KMS-11 (cell line): ENCODE measurements at regions not wholly inside any gene's neighbourhood (a gene's known extent, or its start where the extent isn't known, plus 50 kb on each side); places are given as distances from the start of the nearest gene placed in this dataset.

Source experiments
- H2AFZ ChIP-seq: fragments of 200-600 bp; sonication (generic); 2 replicates; pipeline ENCODE4 v1.6.1; 2016; ENCODE audit warnings: antibody characterized with exemption, mixed run types, low read depth
- H3K27ac ChIP-seq: fragments of 200-600 bp; sonication (generic); 2 replicates; pipeline ENCODE4 v1.6.1; 2016; ENCODE audit warnings: mild to moderate bottlenecking, mixed run types
- H3K27me3 ChIP-seq: fragments of 200-600 bp; sonication (generic); 2 replicates; pipeline ENCODE4 v1.6.1; 2017; ENCODE audit warnings: mild to moderate bottlenecking, low read depth, mixed run types, moderate library complexity; ENCODE audit not compliant: insufficient read depth
- H3K36me3 ChIP-seq: fragments of 200-600 bp; sonication (generic); 2 replicates; pipeline ENCODE4 v1.6.1; 2017; ENCODE audit warnings: mild to moderate bottlenecking, mixed run types; ENCODE audit not compliant: insufficient read depth
- H3K4me1 ChIP-seq: fragments of 200-600 bp; sonication (generic); 2 replicates; pipeline ENCODE4 v1.6.1; 2016; ENCODE audit warnings: mild to moderate bottlenecking, low read depth, mixed run types; ENCODE audit not compliant: poor library complexity, severe bottlenecking
- H3K4me2 ChIP-seq: fragments of 200-600 bp; sonication (generic); 2 replicates; pipeline ENCODE4 v1.7.0; 2016; ENCODE audit warnings: mild to moderate bottlenecking, mixed run types
- H3K4me3 ChIP-seq: fragments of 200-600 bp; sonication (generic); IDR thresholded peaks from 2 replicates; pipeline ENCODE4 v1.6.1; 2017; ENCODE audit warnings: low read depth, low read length, mixed read lengths; ENCODE audit not compliant: insufficient read depth
- H3K79me2 ChIP-seq: fragments of 200-600 bp; sonication (generic); 2 replicates; pipeline ENCODE4 v1.6.1; 2016; ENCODE audit warnings: low read depth, mixed run types; ENCODE audit not compliant: insufficient read depth
- H3K9ac ChIP-seq: fragments of 200-600 bp; sonication (generic); 2 replicates; pipeline ENCODE4 v1.6.1; 2016; ENCODE audit warnings: mild to moderate bottlenecking, mixed run types
- H4K20me1 ChIP-seq: fragments of 200-600 bp; sonication (generic); 2 replicates; pipeline ENCODE4 v1.6.1; 2016; ENCODE audit warnings: mild to moderate bottlenecking, mixed run types; ENCODE audit not compliant: insufficient read depth
- CTCF ChIP-seq: fragments of 200-600 bp; sonication (generic); conservative IDR thresholded peaks from 2 replicates; pipeline ENCODE4 v1.6.1; 2017; ENCODE audit warnings: low read depth, mild to moderate bottlenecking, antibody characterized with exemption, low read length, moderate library complexity, mixed read lengths

- Histone ChIP-seq H3K27ac (no peak overlapping the region), H4K20me1 (no peaks in the 10 kb centered on the region), H3K9ac (no peak overlapping the region), H3K4me3 (no peak overlapping the region), H3K27me3 (no peaks in the 10 kb centered on the region), H2AFZ (no peak overlapping the region), H3K4me2 (no peak overlapping the region), H3K79me2 (no peaks in the 10 kb centered on the region), H3K36me3 (no peaks in the 10 kb centered on the region), H3K4me1 (no peaks in the 10 kb centered on the region)
- no peak for TF ChIP-seq CTCF
These were observed 811.0 kb upstream of the ALCAM start for GRCh38 chr3:104555728-104556127.

DNA sequence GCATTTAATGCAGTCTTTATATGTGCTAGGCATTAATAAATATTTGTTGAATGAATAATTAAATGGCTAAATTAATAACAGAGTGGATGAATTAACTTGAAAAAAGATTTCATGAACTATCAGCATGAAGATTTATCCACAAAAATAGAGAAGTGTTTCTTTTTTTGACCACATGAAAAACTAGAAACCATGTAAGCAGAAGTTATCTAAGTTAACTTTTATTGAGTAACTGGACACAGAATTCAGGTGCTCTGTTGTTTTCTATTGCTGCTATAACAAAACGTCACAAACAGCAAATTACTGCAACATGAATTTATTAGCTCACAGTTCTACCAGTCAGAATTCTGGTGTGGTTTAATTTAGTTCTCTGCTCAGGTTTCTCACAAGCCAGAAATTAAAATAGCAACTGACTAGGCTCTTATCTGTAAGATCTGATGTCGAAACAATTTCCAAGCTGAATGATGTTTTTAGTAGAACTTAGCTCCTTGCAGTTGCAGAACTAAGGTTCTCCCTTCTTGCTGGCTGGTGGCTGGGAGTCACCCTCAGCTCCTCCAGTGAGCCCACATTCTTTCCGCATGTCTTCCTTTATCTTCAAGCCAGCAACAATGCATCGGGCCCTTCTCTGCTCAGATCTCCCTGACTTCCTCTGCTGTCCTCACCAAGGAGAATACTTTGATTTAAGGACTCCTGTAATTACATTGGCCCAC, 810.2 kb upstream of the ALCAM start:
- Histone ChIP-seq H3K27ac (no peak overlapping the region), H3K9ac (no peak overlapping the region), H2AFZ (no peak overlapping the region), H3K4me2 (no peak overlapping the region), H3K79me2 (no peaks in the 10 kb centered on the region), H3K4me3 (no peak overlapping the region), H3K4me1 (no peaks in the 10 kb centered on the region), H3K36me3 (no peaks in the 10 kb centered on the region), H4K20me1 (no peaks in the 10 kb centered on the region), H3K27me3 (no peaks in the 10 kb centered on the region)
- TF ChIP-seq CTCF: no peak

GRCh38 chr3:104561324-104561723, 805.4 kb upstream of the ALCAM start:
- H3K36me3 ChIP-seq: no peaks in the 10 kb centered on the region
- no peak for TF ChIP-seq CTCF
- no peak overlapping the region for H3K4me2 ChIP-seq
- no peak overlapping the region for H3K27ac ChIP-seq
- no peak overlapping the region for H3K4me3 ChIP-seq
- H3K9ac ChIP-seq: no peak overlapping the region
- no peaks in the 10 kb centered on the region for H3K4me1 ChIP-seq
- no peak overlapping the region for H2AFZ ChIP-seq
- H3K79me2 ChIP-seq: no peaks in the 10 kb centered on the region
- no peaks in the 10 kb centered on the region for H3K27me3 ChIP-seq
- no peaks in the 10 kb centered on the region for H4K20me1 ChIP-seq

GRCh38 chr3:104564045-104564643, 802.6 kb upstream of the ALCAM start:
- H3K36me3 ChIP-seq: no peaks in the 10 kb centered on the region
- no peak overlapping the region for H3K27ac ChIP-seq
- no peak overlapping the region for H3K9ac ChIP-seq
- H3K4me3 ChIP-seq: no peak overlapping the region
- TF ChIP-seq CTCF: peak; percentile 59
- H3K27me3 ChIP-seq: no peaks in the 10 kb centered on the region
- no peaks in the 10 kb centered on the region for H3K4me1 ChIP-seq
- no peak overlapping the region for H2AFZ ChIP-seq
- H4K20me1 ChIP-seq: no peaks in the 10 kb centered on the region
- no peaks in the 10 kb centered on the region for H3K79me2 ChIP-seq
- no peak overlapping the region for H3K4me2 ChIP-seq
